ENCODE measurements at regions not wholly inside any gene's neighbourhood (a gene's known extent, or its start where the extent isn't known, plus 50 kb on each side); places are given as distances from the start of the nearest gene placed in this dataset.
"Not testable (repeated sequence)": the region's sequence is repeated elsewhere in the genome, so short reads cannot be mapped to it uniquely, and the experiment has no call there.

- not testable (repeated sequence) for H3K9ac ChIP-seq (ENCODE audit: low read depth, low read length); H3K79me2 ChIP-seq (ENCODE audit: insufficient read depth, low read length); H3K27me3 ChIP-seq (ENCODE audit: insufficient read depth, low read length, poor library complexity); H2AFZ ChIP-seq (ENCODE audit: low read depth, low read length); H4K20me1 ChIP-seq (ENCODE audit: insufficient read depth, low read length); DNase-seq; H3K4me2 ChIP-seq (ENCODE audit: insufficient read depth, low read length); H3K4me3 ChIP-seq (ENCODE audit: low read depth in 1 of 2, low read length in 2 of 2); H3K27ac ChIP-seq (ENCODE audit: low read length); H3K9me3 ChIP-seq (ENCODE audit: insufficient read depth, low read length, severe bottlenecking); ATAC-seq (ENCODE audit: insufficient read depth, low read depth); H3K36me3 ChIP-seq (ENCODE audit: insufficient read depth, low read length); H3K4me1 ChIP-seq (ENCODE audit: insufficient read depth, low read length)
Observed at GRCh38 chr7:84880326-84880997, 306.4 kb downstream of the SEMA3D start.

- ATAC-seq (ENCODE audit: insufficient read depth, low read depth) (no peak), DNase-seq (no peak)
- H2AFZ ChIP-seq (ENCODE audit: low read depth, low read length), result no peak overlapping the region
- no peaks in the 10 kb centered on the region for H3K27me3 ChIP-seq (ENCODE audit: insufficient read depth, low read length, poor library complexity)
- H3K4me1 ChIP-seq (ENCODE audit: insufficient read depth, low read length), result no peaks in the 10 kb centered on the region
- H3K36me3 ChIP-seq (ENCODE audit: insufficient read depth, low read length), result no peaks in the 10 kb centered on the region
- H3K27ac ChIP-seq (ENCODE audit: low read length), result no peak overlapping the region
- no peak overlapping the region for H3K9ac ChIP-seq (ENCODE audit: low read depth, low read length)
- no peak overlapping the region for H3K4me2 ChIP-seq (ENCODE audit: insufficient read depth, low read length)
- H3K9me3 ChIP-seq (ENCODE audit: insufficient read depth, low read length, severe bottlenecking), result no peaks in the 10 kb centered on the region
- no peaks in the 10 kb centered on the region for H4K20me1 ChIP-seq (ENCODE audit: insufficient read depth, low read length)
- H3K79me2 ChIP-seq (ENCODE audit: insufficient read depth, low read length), result no peaks in the 10 kb centered on the region
- H3K4me3 ChIP-seq (ENCODE audit: low read depth in 1 of 2, low read length in 2 of 2), result no peak overlapping the region
- no peak for TF ChIP-seq CTCF (IDR thresholded peaks at IDR 0.05; ENCODE audit: borderline replicate concordance, extremely low read depth, low read length, poor library complexity, severe bottlenecking)
Observed at GRCh38 chr7:84879570-84880325, 307.1 kb downstream of the SEMA3D start.

GRCh38 chr7:84877943-84878570 is 308.8 kb downstream of the SEMA3D start:
- DNase-seq, result no peak
- H3K79me2 ChIP-seq (ENCODE audit: insufficient read depth, low read length), result no peaks in the 10 kb centered on the region

GRCh38 chr7:84876061-84876821 is 310.6 kb downstream of the SEMA3D start:
- TF ChIP-seq EZH2 (IDR thresholded peaks at IDR 0.05; ENCODE audit: borderline replicate concordance, low read depth, low read length, severe bottlenecking), result no peak
- no peak for TF ChIP-seq CTCF (IDR thresholded peaks at IDR 0.05; ENCODE audit: borderline replicate concordance, extremely low read depth, low read length, poor library complexity, severe bottlenecking)

More at GRCh38 chr7:84877943-84878570, 308.8 kb downstream of the SEMA3D start:
- Histone ChIP-seq H3K9me3 (ENCODE audit: insufficient read depth, low read length, severe bottlenecking) (no peaks in the 10 kb centered on the region), H3K27me3 (ENCODE audit: insufficient read depth, low read length, poor library complexity) (no peaks in the 10 kb centered on the region), H3K4me1 (ENCODE audit: insufficient read depth, low read length) (no peaks in the 10 kb centered on the region), H3K4me2 (ENCODE audit: insufficient read depth, low read length) (no peak overlapping the region), H2AFZ (ENCODE audit: low read depth, low read length) (no peak overlapping the region), H3K27ac (ENCODE audit: low read length) (no peak overlapping the region), H4K20me1 (ENCODE audit: insufficient read depth, low read length) (no peaks in the 10 kb centered on the region), H3K4me3 (ENCODE audit: low read depth in 1 of 2, low read length in 2 of 2) (no peak overlapping the region), H3K36me3 (ENCODE audit: insufficient read depth, low read length) (no peaks in the 10 kb centered on the region), H3K9ac (ENCODE audit: low read depth, low read length) (no peak overlapping the region)
- TF ChIP-seq EZH2 (IDR thresholded peaks at IDR 0.05; ENCODE audit: borderline replicate concordance, low read depth, low read length, severe bottlenecking), result no peak
- ATAC-seq (ENCODE audit: insufficient read depth, low read depth), result no peak

More at GRCh38 chr7:84876061-84876821, 310.6 kb downstream of the SEMA3D start:
- Histone ChIP-seq H3K27ac (ENCODE audit: low read length) (no peak overlapping the region), H3K9ac (ENCODE audit: low read depth, low read length) (no peak overlapping the region), H3K27me3 (ENCODE audit: insufficient read depth, low read length, poor library complexity) (no peaks in the 10 kb centered on the region), H2AFZ (ENCODE audit: low read depth, low read length) (no peak overlapping the region), H3K36me3 (ENCODE audit: insufficient read depth, low read length) (no peaks in the 10 kb centered on the region), H3K9me3 (ENCODE audit: insufficient read depth, low read length, severe bottlenecking) (no peaks in the 10 kb centered on the region), H3K4me3 (ENCODE audit: low read depth in 1 of 2, low read length in 2 of 2) (no peak overlapping the region), H3K79me2 (ENCODE audit: insufficient read depth, low read length) (no peaks in the 10 kb centered on the region), H3K4me1 (ENCODE audit: insufficient read depth, low read length) (no peaks in the 10 kb centered on the region), H3K4me2 (ENCODE audit: insufficient read depth, low read length) (no peak overlapping the region), H4K20me1 (ENCODE audit: insufficient read depth, low read length) (no peaks in the 10 kb centered on the region)
- no peak for DNase-seq
- no peak for ATAC-seq (ENCODE audit: insufficient read depth, low read depth)

All from DND-41 (cell line).